Caki2 (cell line): ENCODE measurements at regions not wholly inside any gene's neighbourhood (a gene's known extent, or its start where the extent isn't known, plus 50 kb on each side); places are given as distances from the start of the nearest gene placed in this dataset.

ENCODE experiments used
- DNase-seq: peaks from one replicate; pipeline ENCODE4 v3.0.0-alpha.2; 2015; ENCODE audit warnings: low read depth
- in situ Hi-C: cut with HindIII; loops from 2 replicates; pipeline ENCODE4 v1.10.0; 2016; ENCODE audit warnings: low sequenced_read_pairs, low pct_unique_long_range_greater_than_20kb, mixed read lengths

- in situ Hi-C loops, result no loop called here
These were observed 500.1 kb downstream of the PCDH18 start for GRCh38 chr4:137032222-137032621.

GRCh38 chr4:137029026-137029425 lies 503.3 kb downstream of the PCDH18 start:
- in situ Hi-C loops, result no loop called here
- DNase-seq, result no peak

More at GRCh38 chr4:137032222-137032621, 500.1 kb downstream of the PCDH18 start:
- no peak for DNase-seq

GRCh38 chr4:137025484-137026059 lies 506.7 kb downstream of the PCDH18 start:
- in situ Hi-C loops, result no loop called here
- DNase-seq, result no peak

GRCh38 chr4:137015426-137016409 lies 516.6 kb downstream of the PCDH18 start:
- in situ Hi-C loops, result no loop called here
- no peak for DNase-seq

GRCh38 chr4:137000432-137000831 lies 531.9 kb downstream of the PCDH18 start:
- in situ Hi-C loops, result no loop called here

GRCh38 chr4:136992032-136992431 lies 540.3 kb downstream of the PCDH18 start:
- in situ Hi-C loops, result no loop called here
- DNase-seq, result no peak

More at GRCh38 chr4:137000432-137000831, 531.9 kb downstream of the PCDH18 start:
- DNase-seq, result no peak

- in situ Hi-C loops, result no loop called here
- no peak for DNase-seq
These were observed 546.6 kb downstream of the PCDH18 start for GRCh38 chr4:136985683-136986082.

- in situ Hi-C loops, result no loop called here
- DNase-seq, result no peak
These were observed 565.2 kb downstream of the PCDH18 start for GRCh38 chr4:136967069-136967468.

GRCh38 chr4:136965478-136965877 lies 566.8 kb downstream of the PCDH18 start:
- no peak for DNase-seq
- in situ Hi-C loops, result no loop called here

GRCh38 chr4:136962868-136963267 lies 569.4 kb downstream of the PCDH18 start:
- in situ Hi-C loops, result no loop called here
- DNase-seq, result no peak

- in situ Hi-C loops, result no loop called here
- DNase-seq, result no peak
These were observed 585.9 kb downstream of the PCDH18 start for GRCh38 chr4:136946307-136946907.

- in situ Hi-C loops, result no loop called here
- DNase-seq, result no peak
These were observed 592.5 kb downstream of the PCDH18 start for GRCh38 chr4:136939781-136940180.

- in situ Hi-C loops, result no loop called here
- DNase-seq, result no peak
These were observed 596.4 kb downstream of the PCDH18 start for GRCh38 chr4:136935871-136936270.

GRCh38 chr4:136935305-136935704 lies 597.0 kb downstream of the PCDH18 start:
- in situ Hi-C loops, result no loop called here

GRCh38 chr4:136934601-136935000 lies 597.7 kb downstream of the PCDH18 start:
- DNase-seq, result no peak
- in situ Hi-C loops, result no loop called here

More at GRCh38 chr4:136935305-136935704, 597.0 kb downstream of the PCDH18 start:
- DNase-seq, result peak; percentile 89

- no peak for DNase-seq
- in situ Hi-C loops, result no loop called here
These were observed 600.5 kb downstream of the PCDH18 start for GRCh38 chr4:136931781-136932180.

- no peak for DNase-seq
- in situ Hi-C loops, result no loop called here
These were observed 603.3 kb downstream of the PCDH18 start for GRCh38 chr4:136928957-136929411.

- in situ Hi-C loops, result no loop called here
- peak; percentile 72 for DNase-seq
These were observed 605.1 kb downstream of the PCDH18 start for GRCh38 chr4:136927172-136927571.

- peak; percentile 14 for DNase-seq
- in situ Hi-C loops, result no loop called here
These were observed 607.1 kb downstream of the PCDH18 start for GRCh38 chr4:136925203-136925602.
